PFSK-1 (cell line): ENCODE measurements at regions not wholly inside any gene's neighbourhood (a gene's known extent, or its start where the extent isn't known, plus 50 kb on each side); places are given as distances from the start of the nearest gene placed in this dataset.

Source experiments
- POLR2AphosphoS5 ChIP-seq: IDR thresholded peaks from 2 replicates; pipeline ENCODE4 v1.6.1; 2012; ENCODE audit warnings: low read depth, mild to moderate bottlenecking, control low read depth, low read length, moderate library complexity
- REST ChIP-seq, 2 experiments: IDR thresholded peaks; 2 replicates each; pipeline versions ENCODE4 v1.6.1 to v1.8.0; 2011 to 2012; ENCODE audit warnings: low read depth in 2 of 2, low read length in 2 of 2, control low read depth in 1 of 2, inconsistent platforms in 1 of 2, mild to moderate bottlenecking in 1 of 2, moderate library complexity in 1 of 2; ENCODE audit not compliant: insufficient read depth in 1 of 2
- SIN3A ChIP-seq: IDR thresholded peaks from 2 replicates; pipeline ENCODE4 v1.6.1; 2012; ENCODE audit warnings: mild to moderate bottlenecking, low read length, moderate library complexity, borderline replicate concordance; ENCODE audit not compliant: insufficient read depth
- TAF1 ChIP-seq: IDR thresholded peaks from 2 replicates; pipeline ENCODE4 v1.6.1; 2012; ENCODE audit warnings: low read length, control low read depth, borderline replicate concordance; ENCODE audit not compliant: insufficient read depth

- TF ChIP-seq POLR2AphosphoS5: no peak
- TF ChIP-seq SIN3A: no peak
- no peak for TF ChIP-seq REST (IDR thresholded peaks at IDR 0.05; ENCODE audit: insufficient read depth in 1 of 2, low read depth in 2 of 2, low read length in 2 of 2)
- TF ChIP-seq TAF1: no peak
These were observed 218.9 kb upstream of the PRDM1 start for GRCh38 chr6:105867277-105867676.
